UCSD-AML1 (cell line): ENCODE measurements at regions not wholly inside any gene's neighbourhood (a gene's known extent, or its start where the extent isn't known, plus 50 kb on each side); places are given as distances from the start of the nearest gene placed in this dataset.
"Not testable (repeated sequence)": the region's sequence is repeated elsewhere in the genome, so short reads cannot be mapped to it uniquely, and the experiment has no call there.

Experiments used
- DNase-seq: peaks from one replicate; lab custom pipeline; 2025; ENCODE audit not compliant: unreplicated experiment; lab: John Stamatoyannopoulos, UW

GRCh38 chr4:147101678-147102077 lies 156.0 kb upstream of the TTC29 start:
- DNase-seq: no peak

- DNase-seq: no peak
Measured at GRCh38 chr4:147102596-147102995, 156.9 kb upstream of the TTC29 start.

- no peak for DNase-seq
Measured at GRCh38 chr4:147103403-147103946, 157.8 kb upstream of the TTC29 start.

GRCh38 chr4:147104768-147105167 lies 159.1 kb upstream of the TTC29 start:
- no peak for DNase-seq

GRCh38 chr4:147108409-147108808 lies 162.7 kb upstream of the TTC29 start:
- DNase-seq: no peak

GRCh38 chr4:147109800-147110199 lies 164.1 kb upstream of the TTC29 start:
- DNase-seq: no peak

GRCh38 chr4:147110473-147111367 lies 165.1 kb upstream of the TTC29 start:
- no peak for DNase-seq

- not testable (repeated sequence) for DNase-seq
Measured at GRCh38 chr4:147112196-147112595, 166.5 kb upstream of the TTC29 start.

- DNase-seq: no peak
Measured at GRCh38 chr4:147117431-147117830, 171.8 kb upstream of the TTC29 start.

GRCh38 chr4:147118528-147118927 lies 172.9 kb upstream of the TTC29 start:
- no peak for DNase-seq

GRCh38 chr4:147122685-147123084 lies 177.0 kb upstream of the TTC29 start:
- no peak for DNase-seq

GRCh38 chr4:147123146-147123545 lies 177.5 kb upstream of the TTC29 start:
- no peak for DNase-seq

GRCh38 chr4:147128787-147129186 lies 183.1 kb upstream of the TTC29 start:
- no peak for DNase-seq

- no peak for DNase-seq
Measured at GRCh38 chr4:147129687-147130086, 184.0 kb upstream of the TTC29 start.

- DNase-seq: no peak
Measured at GRCh38 chr4:147134536-147135210, 189.0 kb upstream of the TTC29 start.

- no peak for DNase-seq
Measured at GRCh38 chr4:147136310-147136709, 190.6 kb upstream of the TTC29 start.

- no peak for DNase-seq
Measured at GRCh38 chr4:147136751-147137150, 191.1 kb upstream of the TTC29 start.

- DNase-seq: no peak
Measured at GRCh38 chr4:147137280-147137679, 191.6 kb upstream of the TTC29 start.

- no peak for DNase-seq
Measured at GRCh38 chr4:147138171-147138570, 192.5 kb upstream of the TTC29 start.

GRCh38 chr4:147139455-147140198 lies 194.0 kb upstream of the TTC29 start:
- DNase-seq: no peak

- no peak for DNase-seq
Measured at GRCh38 chr4:147151763-147152162, 206.1 kb upstream of the TTC29 start.
